Keratinocyte (primary cell): ENCODE measurements at regions not wholly inside any gene's neighbourhood (a gene's known extent, or its start where the extent isn't known, plus 50 kb on each side); places are given as distances from the start of the nearest gene placed in this dataset.
"Not testable (repeated sequence)": the region's sequence is repeated elsewhere in the genome, so short reads cannot be mapped to it uniquely, and the experiment has no call there.

Source experiments
- DNase-seq: peaks from one replicate; pipeline ENCODE4 v3.0.0-alpha.2; 2011; ENCODE audit warnings: low read depth, missing footprints, low spot score
- FAIRE-seq: peaks from 2 replicates; lab custom pipeline; 2011; peaks lifted over from hg19 to GRCh38; lab: Jason Lieb, UNC
- H2AFZ ChIP-seq: 2 replicates; pipeline ENCODE4 v1.6.0; 2012; ENCODE audit warnings: low read length, control low read depth, inconsistent platforms; ENCODE audit not compliant: control insufficient read depth
- H3K27ac ChIP-seq: 2 replicates; pipeline ENCODE4 v1.5.1; 2011; ENCODE audit warnings: low read length; ENCODE audit not compliant: control insufficient read depth, insufficient read depth
- H3K27me3 ChIP-seq: 3 replicates; pipeline ENCODE4 v1.6.0; 2011; ENCODE audit warnings: low read length; ENCODE audit not compliant: control insufficient read depth, insufficient read depth; ENCODE audit errors: extremely low read depth
- H3K36me3 ChIP-seq, 2 experiments: 2 replicates in 1 of 2; 3 replicates in 1 of 2; pipeline ENCODE4 v1.5.1; 2011; ENCODE audit warnings: low read length in 2 of 2, mild to moderate bottlenecking in 1 of 2; ENCODE audit not compliant: control insufficient read depth in 2 of 2, insufficient read depth in 2 of 2; ENCODE audit errors: extremely low read depth in 1 of 2
- H3K4me1 ChIP-seq: 3 replicates; pipeline ENCODE4 v1.5.1; 2011; ENCODE audit warnings: low read length; ENCODE audit not compliant: control insufficient read depth, insufficient read depth; ENCODE audit errors: extremely low read depth
- H3K4me2 ChIP-seq: 3 replicates; pipeline ENCODE4 v1.6.0; 2011; ENCODE audit warnings: low read depth, low read length; ENCODE audit not compliant: control insufficient read depth, insufficient read depth; ENCODE audit errors: extremely low read depth
- H3K4me3 ChIP-seq, 3 experiments: fragments of 200-600 bp in 1 of 3; sonication (generic) in 1 of 3; 2 replicates in 2 of 3; 3 replicates in 1 of 3; pipeline ENCODE4 v1.5.1; 2011 to 2016; ENCODE audit warnings: low read length in 3 of 3, mild to moderate bottlenecking in 3 of 3, control low read depth in 2 of 3, inconsistent platforms in 1 of 3, low read depth in 1 of 3, mixed read lengths in 1 of 3, mixed run types in 1 of 3, moderate library complexity in 1 of 3; ENCODE audit not compliant: control insufficient read depth in 2 of 3, insufficient read depth in 2 of 3; ENCODE audit errors: extremely low read depth in 1 of 3
- H3K79me2 ChIP-seq: 2 replicates; pipeline ENCODE4 v1.6.0; 2012; ENCODE audit warnings: low read length; ENCODE audit not compliant: control insufficient read depth, insufficient read depth
- H3K9ac ChIP-seq: 3 replicates; pipeline ENCODE4 v1.6.0; 2011; ENCODE audit warnings: low read length; ENCODE audit not compliant: control insufficient read depth, insufficient read depth; ENCODE audit errors: extremely low read depth
- H3K9me1 ChIP-seq: 3 replicates; pipeline ENCODE4 v1.6.0; 2011; ENCODE audit warnings: low read length; ENCODE audit not compliant: control insufficient read depth, insufficient read depth; ENCODE audit errors: extremely low read depth
- H3K9me3 ChIP-seq: 2 replicates; pipeline ENCODE4 v1.5.1; 2012; ENCODE audit warnings: low read depth, low read length; ENCODE audit not compliant: control insufficient read depth
- H4K20me1 ChIP-seq: 3 replicates; pipeline ENCODE4 v1.6.0; 2011; ENCODE audit warnings: low read length; ENCODE audit not compliant: control insufficient read depth, insufficient read depth; ENCODE audit errors: extremely low read depth
- CTCF ChIP-seq, 3 experiments: IDR thresholded peaks in 1 of 3; conservative IDR thresholded peaks in 1 of 3; optimal IDR thresholded peaks in 1 of 3; 2 replicates in 2 of 3; 3 replicates in 1 of 3; pipeline versions ENCODE3 to v1.5.1; 2011; ENCODE audit warnings: low read length in 3 of 3, mild to moderate bottlenecking in 3 of 3, moderate library complexity in 2 of 3, control low read depth in 1 of 3, inconsistent platforms in 1 of 3; ENCODE audit not compliant: insufficient read depth in 2 of 3; ENCODE audit errors: extremely low read depth in 1 of 3
- EZH2 ChIP-seq: IDR thresholded peaks from one replicate; pipeline ENCODE4 v1.6.1; 2012; ENCODE audit warnings: inconsistent platforms, mild to moderate bottlenecking, low read length, moderate library complexity
- dilution Hi-C: fragments of 300-500 bp; cut with MboI; formaldehyde crosslinking; loops from one replicate; pipeline ENCODE4 v1.7.0; 2020; ENCODE audit warnings: low sequenced_read_pairs; ENCODE audit not compliant: extremely low pct_ligation_motif_present

GRCh38 chr12:71268598-71269280 lies 110.9 kb upstream of the TSPAN8 start:
- Histone ChIP-seq H3K9me3 (no peaks in the 10 kb centered on the region), H3K27me3 (no peaks in the 10 kb centered on the region), H3K4me3 (no peak overlapping the region), H3K9me1 (no peaks in the 10 kb centered on the region), H3K9ac (no peak overlapping the region), H2AFZ (no peak overlapping the region), H4K20me1 (no peaks in the 10 kb centered on the region), H3K79me2 (no peaks in the 10 kb centered on the region), H3K27ac (no peak overlapping the region), H3K4me2 (no peak overlapping the region), H3K4me1 (no peaks in the 10 kb centered on the region), H3K36me3 (no peaks in the 10 kb centered on the region)
- TF ChIP-seq CTCF (optimal IDR thresholded peaks at IDR 0.05 in 1 of 3, IDR thresholded peaks at IDR 0.05 in 1 of 3, conservative IDR thresholded peaks at IDR 0.05 in 1 of 3; ENCODE audit: extremely low read depth in 1 of 3, insufficient read depth in 2 of 3, low read length in 3 of 3): no peak
- no peak for TF ChIP-seq EZH2
- dilution Hi-C loops: no loop called here
- no peak for DNase-seq
- no peak for FAIRE-seq

GRCh38 chr12:71266606-71267005 lies 108.8 kb upstream of the TSPAN8 start:
- dilution Hi-C loops: no loop called here

GRCh38 chr12:71265731-71266130 lies 107.9 kb upstream of the TSPAN8 start:
- H3K27ac ChIP-seq, H3K4me3 ChIP-seq, H3K9me1 ChIP-seq, H3K36me3 ChIP-seq, H3K4me1 ChIP-seq, H3K79me2 ChIP-seq, DNase-seq, H3K9ac ChIP-seq, FAIRE-seq, H4K20me1 ChIP-seq, dilution Hi-C loops, H3K4me2 ChIP-seq, H2AFZ ChIP-seq, H3K27me3 ChIP-seq, H3K9me3 ChIP-seq: not testable (repeated sequence)

More at GRCh38 chr12:71266606-71267005, 108.8 kb upstream of the TSPAN8 start:
- Histone ChIP-seq H3K36me3 (no peaks in the 10 kb centered on the region), H2AFZ (no peak overlapping the region), H3K9ac (no peak overlapping the region), H3K4me3 (no peak overlapping the region), H3K79me2 (no peaks in the 10 kb centered on the region), H4K20me1 (no peaks in the 10 kb centered on the region), H3K4me1 (no peaks in the 10 kb centered on the region), H3K9me1 (no peaks in the 10 kb centered on the region), H3K4me2 (no peak overlapping the region), H3K27me3 (no peaks in the 10 kb centered on the region), H3K27ac (no peak overlapping the region), H3K9me3 (no peaks in the 10 kb centered on the region)
- no peak for TF ChIP-seq EZH2
- TF ChIP-seq CTCF (optimal IDR thresholded peaks at IDR 0.05 in 1 of 3, IDR thresholded peaks at IDR 0.05 in 1 of 3, conservative IDR thresholded peaks at IDR 0.05 in 1 of 3; ENCODE audit: extremely low read depth in 1 of 3, insufficient read depth in 2 of 3, low read length in 3 of 3): no peak
- DNase-seq (no peak), FAIRE-seq (no peak)
